MG63 (cell line): ENCODE measurements at regions not wholly inside any gene's neighbourhood (a gene's known extent, or its start where the extent isn't known, plus 50 kb on each side); places are given as distances from the start of the nearest gene placed in this dataset.

Source experiments
- DNase-seq: peaks from one replicate; pipeline ENCODE4 v3.0.0-alpha.2; 2020
- H3K27me3 ChIP-seq: fragments of 250-450 bp; sonication (Bioruptor Pico); 2 replicates; pipeline ENCODE4 v1.5.1; 2020; ENCODE audit warnings: mild to moderate bottlenecking, moderate library complexity
- H3K36me3 ChIP-seq: fragments of 250-450 bp; sonication (Bioruptor Pico); 2 replicates; pipeline ENCODE4 v1.5.1; 2020; ENCODE audit warnings: mild to moderate bottlenecking, moderate library complexity
- H3K4me3 ChIP-seq: fragments of 250-450 bp; sonication (Bioruptor Pico); 2 replicates; pipeline ENCODE4 v1.5.1; 2020; ENCODE audit warnings: mild to moderate bottlenecking, moderate library complexity
- H3K9me3 ChIP-seq: fragments of 250-450 bp; sonication (Bioruptor Pico); 2 replicates; pipeline ENCODE4 v1.5.1; 2020; ENCODE audit warnings: mild to moderate bottlenecking, moderate library complexity

- Histone ChIP-seq H3K9me3 (no peaks in the 10 kb centered on the region), H3K4me3 (no peak overlapping the region), H3K36me3 (peaks cover 4% of the 10 kb centered on the region; the same call in 1 of the 2 replicates), H3K27me3 (no peaks in the 10 kb centered on the region)
- DNase-seq = no peak
Measured at GRCh38 chrX:45783002-45783401, 582.3 kb upstream of the DIPK2B start.

- peaks cover 4% of the 10 kb centered on the region; the same call in 1 of the 2 replicates for H3K36me3 ChIP-seq
- peak; percentile 40 for DNase-seq
- H3K4me3 ChIP-seq = no peak overlapping the region
- no peaks in the 10 kb centered on the region for H3K27me3 ChIP-seq
- no peaks in the 10 kb centered on the region for H3K9me3 ChIP-seq
Measured at GRCh38 chrX:45781901-45782553, 581.4 kb upstream of the DIPK2B start.

GRCh38 chrX:45778616-45779015, 577.9 kb upstream of the DIPK2B start:
- Histone ChIP-seq H3K27me3 (no peaks in the 10 kb centered on the region), H3K4me3 (no peak overlapping the region), H3K36me3 (peaks cover under 1% of the 10 kb centered on the region; the same call in 1 of the 2 replicates), H3K9me3 (no peaks in the 10 kb centered on the region)
- DNase-seq = no peak

GRCh38 chrX:45777366-45777765, 576.7 kb upstream of the DIPK2B start:
- H3K36me3 ChIP-seq = no peaks in the 10 kb centered on the region; the same call in 1 of the 2 replicates
- DNase-seq = no peak
- no peaks in the 10 kb centered on the region for H3K27me3 ChIP-seq
- no peaks in the 10 kb centered on the region for H3K9me3 ChIP-seq
- H3K4me3 ChIP-seq = no peak overlapping the region

GRCh38 chrX:45775468-45775867, 574.8 kb upstream of the DIPK2B start:
- peak overlapping the region; percentile 17; the same call in 1 of the 2 replicates for H3K4me3 ChIP-seq
- peak; percentile 65 for DNase-seq
- H3K27me3 ChIP-seq = no peaks in the 10 kb centered on the region
- no peaks in the 10 kb centered on the region for H3K9me3 ChIP-seq
- peaks cover under 1% of the 10 kb centered on the region; the same call in 1 of the 2 replicates for H3K36me3 ChIP-seq

GRCh38 chrX:45774961-45775360, 574.3 kb upstream of the DIPK2B start:
- peak; percentile 78 for DNase-seq
- H3K27me3 ChIP-seq = no peaks in the 10 kb centered on the region
- H3K36me3 ChIP-seq = peaks cover 2% of the 10 kb centered on the region; the same call in 1 of the 2 replicates
- H3K4me3 ChIP-seq = peak overlapping the region; percentile 17; the same call in 1 of the 2 replicates
- H3K9me3 ChIP-seq = no peaks in the 10 kb centered on the region

GRCh38 chrX:45773572-45773971, 572.9 kb upstream of the DIPK2B start:
- peaks cover 14% of the 10 kb centered on the region for H3K36me3 ChIP-seq
- DNase-seq = no peak
- H3K27me3 ChIP-seq = no peaks in the 10 kb centered on the region

GRCh38 chrX:45771560-45772340, 571.1 kb upstream of the DIPK2B start:
- peak; percentile 51 for DNase-seq
- peaks cover 30% of the 10 kb centered on the region for H3K36me3 ChIP-seq
- H3K4me3 ChIP-seq = peak overlapping the region; percentile 77
- H3K27me3 ChIP-seq = no peaks in the 10 kb centered on the region
- H3K9me3 ChIP-seq = no peaks in the 10 kb centered on the region

More at GRCh38 chrX:45773572-45773971, 572.9 kb upstream of the DIPK2B start:
- Histone ChIP-seq H3K9me3 (no peaks in the 10 kb centered on the region), H3K4me3 (no peak overlapping the region)

GRCh38 chrX:45771114-45771513, 570.4 kb upstream of the DIPK2B start:
- Histone ChIP-seq H3K9me3 (no peaks in the 10 kb centered on the region), H3K27me3 (no peaks in the 10 kb centered on the region), H3K36me3 (peaks cover 37% of the 10 kb centered on the region), H3K4me3 (peak overlapping the region; percentile 77)
- peak; percentile 85 for DNase-seq

GRCh38 chrX:45769761-45770582, 569.3 kb upstream of the DIPK2B start:
- DNase-seq = peak; percentile 88
- Histone ChIP-seq H3K4me3 (peak overlapping the region; percentile 77), H3K9me3 (no peaks in the 10 kb centered on the region), H3K36me3 (peaks cover 48% of the 10 kb centered on the region), H3K27me3 (no peaks in the 10 kb centered on the region)

- Histone ChIP-seq H3K36me3 (peaks cover 55% of the 10 kb centered on the region), H3K4me3 (peak overlapping the region; percentile 77), H3K9me3 (no peaks in the 10 kb centered on the region), H3K27me3 (no peaks in the 10 kb centered on the region)
- DNase-seq = no peak
Measured at GRCh38 chrX:45768666-45769236, 568.1 kb upstream of the DIPK2B start.

GRCh38 chrX:45766981-45767501, 566.4 kb upstream of the DIPK2B start:
- no peaks in the 10 kb centered on the region for H3K27me3 ChIP-seq
- no peaks in the 10 kb centered on the region for H3K9me3 ChIP-seq
- peak overlapping the region; percentile 77 for H3K4me3 ChIP-seq
- H3K36me3 ChIP-seq = peaks cover 71% of the 10 kb centered on the region
- no peak for DNase-seq

- Histone ChIP-seq H3K36me3 (peaks cover 83% of the 10 kb centered on the region), H3K9me3 (no peaks in the 10 kb centered on the region), H3K27me3 (no peaks in the 10 kb centered on the region), H3K4me3 (peak overlapping the region; percentile 77)
- no peak for DNase-seq
Measured at GRCh38 chrX:45765767-45766166, 565.1 kb upstream of the DIPK2B start.

- no peaks in the 10 kb centered on the region for H3K27me3 ChIP-seq
- DNase-seq = no peak
- H3K36me3 ChIP-seq = peaks cover 86% of the 10 kb centered on the region
- H3K9me3 ChIP-seq = no peaks in the 10 kb centered on the region
- peak overlapping the region; percentile 77 for H3K4me3 ChIP-seq
Measured at GRCh38 chrX:45765281-45765680, 564.6 kb upstream of the DIPK2B start.

GRCh38 chrX:45762699-45763647, 562.3 kb upstream of the DIPK2B start:
- Histone ChIP-seq H3K9me3 (no peaks in the 10 kb centered on the region), H3K36me3 (peaks cover 90% of the 10 kb centered on the region), H3K27me3 (no peaks in the 10 kb centered on the region), H3K4me3 (peak overlapping the region; percentile 77)
- DNase-seq = no peak
